WERI-Rb-1 (cell line): ENCODE measurements at regions not wholly inside any gene's neighbourhood (a gene's known extent, or its start where the extent isn't known, plus 50 kb on each side); places are given as distances from the start of the nearest gene placed in this dataset.

ENCODE experiments used
- DNase-seq: peaks from one replicate; pipeline ENCODE4 v3.0.0-alpha.2; 2020
- H3K27ac ChIP-seq: fragments of 250-450 bp; sonication (Bioruptor Pico); 2 replicates; pipeline ENCODE4 v1.5.1; 2020; ENCODE audit warnings: mild to moderate bottlenecking, moderate library complexity
- H3K27me3 ChIP-seq: fragments of 250-450 bp; sonication (Bioruptor Pico); 2 replicates; pipeline ENCODE4 v1.5.1; 2021; ENCODE audit warnings: mild to moderate bottlenecking, low read depth, moderate library complexity; ENCODE audit not compliant: insufficient read depth, severe bottlenecking
- H3K36me3 ChIP-seq: fragments of 250-450 bp; sonication (Bioruptor Pico); 2 replicates; pipeline ENCODE4 v1.5.1; 2020; ENCODE audit warnings: mild to moderate bottlenecking, moderate library complexity
- H3K4me3 ChIP-seq: 2 replicates; pipeline ENCODE4 v1.5.1; 2011; ENCODE audit warnings: low read depth, mild to moderate bottlenecking, control low read depth, low read length
- H3K9me3 ChIP-seq: fragments of 250-450 bp; sonication (Bioruptor Pico); 2 replicates; pipeline ENCODE4 v1.5.1; 2021; ENCODE audit warnings: mild to moderate bottlenecking, moderate library complexity; ENCODE audit not compliant: severe bottlenecking
- CTCF ChIP-seq: IDR thresholded peaks from 2 replicates; pipeline ENCODE4 v1.5.1; 2011; ENCODE audit warnings: low read depth, mild to moderate bottlenecking, control low read depth, inconsistent platforms, low read length

GRCh38 chr2:228956701-228957474, 314.2 kb downstream of the PID1 start:
- Histone ChIP-seq H3K36me3 (no peaks in the 10 kb centered on the region), H3K9me3 (no peaks in the 10 kb centered on the region), H3K27ac (no peak overlapping the region), H3K27me3 (peaks cover 61% of the 10 kb centered on the region), H3K4me3 (no peak overlapping the region)
- no peak for DNase-seq
- no peak for TF ChIP-seq CTCF

- TF ChIP-seq CTCF: no peak
- no peak overlapping the region for H3K27ac ChIP-seq
- DNase-seq: no peak
- H3K27me3 ChIP-seq: peaks cover 17% of the 10 kb centered on the region
- H3K4me3 ChIP-seq: no peak overlapping the region
- H3K9me3 ChIP-seq: no peaks in the 10 kb centered on the region
- no peaks in the 10 kb centered on the region for H3K36me3 ChIP-seq
These were observed 321.3 kb downstream of the PID1 start for GRCh38 chr2:228949831-228950230.

GRCh38 chr2:228945710-228946109, 325.4 kb downstream of the PID1 start:
- H3K9me3 ChIP-seq: no peaks in the 10 kb centered on the region
- H3K4me3 ChIP-seq: no peak overlapping the region
- TF ChIP-seq CTCF: no peak
- DNase-seq: no peak
- H3K36me3 ChIP-seq: no peaks in the 10 kb centered on the region
- peaks cover 30% of the 10 kb centered on the region for H3K27me3 ChIP-seq
- no peak overlapping the region for H3K27ac ChIP-seq

GRCh38 chr2:228942856-228943255, 328.2 kb downstream of the PID1 start:
- no peak for DNase-seq
- Histone ChIP-seq H3K9me3 (no peaks in the 10 kb centered on the region), H3K36me3 (no peaks in the 10 kb centered on the region), H3K27me3 (peaks cover 40% of the 10 kb centered on the region), H3K27ac (no peak overlapping the region), H3K4me3 (no peak overlapping the region)
- no peak for TF ChIP-seq CTCF

- Histone ChIP-seq H3K27ac (no peak overlapping the region), H3K27me3 (peaks cover 23% of the 10 kb centered on the region), H3K9me3 (no peaks in the 10 kb centered on the region), H3K4me3 (no peak overlapping the region), H3K36me3 (no peaks in the 10 kb centered on the region)
- TF ChIP-seq CTCF: no peak
- no peak for DNase-seq
These were observed 332.5 kb downstream of the PID1 start for GRCh38 chr2:228938629-228939028.
